GM19238 (cell line): ENCODE measurements at regions not wholly inside any gene's neighbourhood (a gene's known extent, or its start where the extent isn't known, plus 50 kb on each side); places are given as distances from the start of the nearest gene placed in this dataset.
"Not testable (repeated sequence)": the region's sequence is repeated elsewhere in the genome, so short reads cannot be mapped to it uniquely, and the experiment has no call there.

Source experiments
- DNase-seq: peaks from one replicate; pipeline ENCODE4 v3.0.0; 2011; ENCODE audit warnings: low spot score; ENCODE audit not compliant: insufficient read length

GRCh38 chrX:124234348-124234747, 98.1 kb upstream of the TEX13D start:
- no peak for DNase-seq

- DNase-seq: no peak
Observed at GRCh38 chrX:124238268-124238667, 94.2 kb upstream of the TEX13D start.

- DNase-seq: no peak
Observed at GRCh38 chrX:124239324-124239723, 93.1 kb upstream of the TEX13D start.

GRCh38 chrX:124239911-124240310, 92.5 kb upstream of the TEX13D start:
- peak; percentile 12 for DNase-seq

- no peak for DNase-seq
Observed at GRCh38 chrX:124240422-124240821, 92.0 kb upstream of the TEX13D start.

DNA sequence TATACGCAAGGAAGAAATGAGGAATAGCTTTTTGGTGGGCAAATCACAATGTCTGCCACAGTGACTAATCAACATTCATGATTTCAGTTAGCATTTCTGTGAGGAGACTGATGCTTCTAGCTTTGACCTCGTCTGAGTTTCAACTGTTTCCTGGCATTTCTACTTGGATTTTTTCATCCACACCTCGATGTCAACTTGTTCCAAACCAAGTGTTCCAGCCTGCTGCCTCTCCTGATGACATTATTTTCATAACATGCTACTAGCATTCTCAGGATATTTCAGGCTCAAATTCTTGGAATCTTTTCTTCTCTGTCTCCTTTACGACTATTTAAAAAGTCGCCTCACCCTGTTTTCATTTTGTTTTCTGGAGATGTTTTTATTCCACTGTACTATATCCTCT, 90.3 kb upstream of the TEX13D start:
- DNase-seq: no peak

- no peak for DNase-seq
Observed at GRCh38 chrX:124249345-124249744, 83.1 kb upstream of the TEX13D start.

- no peak for DNase-seq
Observed at GRCh38 chrX:124250835-124251437, 81.5 kb upstream of the TEX13D start.

- no peak for DNase-seq
Observed at GRCh38 chrX:124254611-124255010, 77.8 kb upstream of the TEX13D start.

DNA sequence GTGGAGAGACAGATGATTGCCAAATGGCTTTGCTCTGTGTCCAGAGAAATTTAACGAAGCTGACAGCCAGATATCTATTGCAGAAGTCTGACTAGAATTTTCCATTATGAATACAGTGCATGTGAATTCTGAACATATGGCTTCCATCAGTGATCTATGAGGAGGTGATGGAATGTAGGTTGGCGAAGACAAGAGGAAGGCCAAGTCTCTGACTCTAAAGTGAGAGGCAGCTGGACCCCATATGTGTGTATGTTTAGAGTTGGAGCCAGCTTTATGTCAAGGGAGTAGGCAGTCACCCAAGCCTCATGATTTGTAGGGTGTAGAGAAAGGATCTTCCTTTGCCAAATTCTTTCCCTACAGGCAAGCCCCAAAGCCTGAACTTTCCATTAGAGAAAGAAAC, 76.2 kb upstream of the TEX13D start:
- no peak for DNase-seq

GRCh38 chrX:124256629-124257380, 75.7 kb upstream of the TEX13D start:
- no peak for DNase-seq

DNA sequence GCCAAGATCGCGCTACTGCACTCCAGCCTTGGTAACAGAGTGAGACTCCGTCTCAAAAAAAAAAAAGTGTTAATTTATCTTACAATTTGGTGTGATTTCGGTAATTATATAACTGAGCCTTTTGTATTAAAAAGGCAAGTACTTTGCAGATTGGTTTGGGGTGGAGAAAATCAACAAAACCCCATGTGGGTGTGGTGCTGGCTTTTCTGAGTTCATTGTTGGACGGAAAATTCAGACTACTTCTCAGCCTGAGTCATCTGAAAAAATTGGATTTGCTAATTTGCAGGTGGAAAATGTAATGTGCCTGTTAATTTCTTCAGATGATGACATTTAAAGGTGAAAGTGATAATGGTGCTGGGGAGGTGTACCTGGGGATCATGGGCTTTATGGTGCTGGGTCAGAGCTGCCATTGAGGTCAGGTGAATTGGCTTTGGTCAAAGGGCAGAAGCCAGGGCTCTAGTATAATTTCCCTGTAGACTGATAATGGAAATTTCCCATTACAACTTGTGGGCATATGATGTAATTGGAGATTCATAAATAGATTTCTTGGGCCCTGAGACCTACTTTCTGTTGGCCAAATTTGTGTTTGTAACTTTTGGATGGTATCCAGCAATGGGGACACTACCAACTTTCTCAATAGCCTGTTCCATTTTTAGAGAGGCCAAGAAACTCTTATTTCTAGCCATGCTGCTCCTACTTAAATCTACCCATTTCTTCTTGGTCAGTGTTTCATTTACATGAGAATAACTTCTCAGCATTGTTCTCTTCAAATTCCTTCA, 74.3 kb upstream of the TEX13D start:
- no peak for DNase-seq

- DNase-seq: no peak
Observed at GRCh38 chrX:124260845-124261244, 71.6 kb upstream of the TEX13D start.

DNA sequence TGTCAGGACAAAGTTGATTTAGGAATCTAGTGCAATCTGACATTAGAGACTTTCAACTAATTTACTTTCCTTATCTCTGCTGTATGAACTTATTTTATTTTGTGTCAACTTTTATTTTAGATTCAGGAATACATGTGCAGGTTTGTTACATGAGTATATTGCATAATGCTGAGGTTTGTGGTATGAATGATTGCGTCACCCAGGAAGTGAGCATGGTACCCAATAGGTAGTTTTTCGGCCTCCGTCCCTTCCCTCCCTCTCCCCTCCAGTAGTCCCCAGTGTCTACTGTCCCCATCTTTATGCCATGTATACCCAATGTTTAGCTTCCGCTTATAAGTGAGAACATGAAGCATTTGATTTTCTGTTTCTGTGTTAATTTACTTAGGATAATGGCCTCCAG, 68.7 kb upstream of the TEX13D start:
- no peak for DNase-seq

DNA sequence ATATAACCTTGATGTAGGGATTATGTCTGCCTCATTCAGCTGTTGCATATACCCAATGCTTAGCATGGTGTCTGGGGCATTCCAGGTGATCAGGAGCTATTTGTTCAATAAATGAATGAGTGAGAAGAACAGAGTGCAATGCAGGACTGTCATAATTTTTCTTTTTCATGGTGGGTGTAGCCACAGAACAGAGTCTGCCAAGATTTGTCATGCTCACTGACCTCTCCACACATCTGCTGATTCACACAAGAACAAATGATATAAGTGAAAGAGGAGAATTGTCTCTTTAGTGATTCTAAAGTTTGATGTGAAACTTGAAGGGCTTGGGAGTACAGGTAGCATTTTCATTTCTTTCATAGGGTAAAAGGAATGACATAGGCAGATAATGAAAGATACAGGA, 64.4 kb upstream of the TEX13D start:
- DNase-seq: no peak

DNA sequence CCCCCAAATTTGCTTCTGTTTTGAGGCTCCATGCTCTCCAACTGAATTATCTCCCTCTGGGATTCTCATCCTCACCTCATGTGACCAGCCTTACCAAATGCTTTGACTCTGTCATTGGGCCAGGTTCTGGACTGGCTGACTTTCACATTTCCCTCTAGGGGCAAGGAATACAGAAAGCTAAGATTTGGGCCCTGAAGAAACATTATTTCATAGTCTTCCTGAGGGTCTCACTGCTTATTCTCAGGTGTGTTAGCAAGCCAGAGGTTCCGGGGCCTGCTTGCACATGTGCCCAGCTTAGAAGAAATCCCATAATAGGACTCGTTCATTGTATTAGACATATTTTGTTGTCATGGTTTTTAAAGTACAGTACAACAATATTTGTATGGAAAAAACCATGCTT, 62.6 kb upstream of the TEX13D start:
- no peak for DNase-seq

DNA sequence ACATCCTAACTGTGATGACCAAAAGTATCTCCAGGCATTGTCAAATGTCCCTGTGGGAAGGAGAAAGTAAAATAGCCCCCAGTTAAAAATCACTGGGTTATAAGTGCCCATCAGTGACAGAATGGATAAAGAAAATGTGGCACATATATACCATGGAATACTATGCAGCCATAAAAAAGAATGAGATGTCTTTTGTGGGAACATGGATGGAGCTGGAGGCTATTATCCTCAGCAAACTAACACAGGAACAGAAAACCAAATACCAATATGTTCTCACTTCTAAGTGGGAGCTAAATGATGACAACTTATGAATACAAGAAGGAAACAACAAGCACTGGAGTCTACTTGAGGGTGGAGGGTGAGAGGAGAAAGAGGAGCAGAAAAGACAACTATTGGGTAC, 60.9 kb upstream of the TEX13D start:
- DNase-seq: not testable (repeated sequence)

- no peak for DNase-seq
Observed at GRCh38 chrX:124272370-124272982, 60.0 kb upstream of the TEX13D start.

DNA sequence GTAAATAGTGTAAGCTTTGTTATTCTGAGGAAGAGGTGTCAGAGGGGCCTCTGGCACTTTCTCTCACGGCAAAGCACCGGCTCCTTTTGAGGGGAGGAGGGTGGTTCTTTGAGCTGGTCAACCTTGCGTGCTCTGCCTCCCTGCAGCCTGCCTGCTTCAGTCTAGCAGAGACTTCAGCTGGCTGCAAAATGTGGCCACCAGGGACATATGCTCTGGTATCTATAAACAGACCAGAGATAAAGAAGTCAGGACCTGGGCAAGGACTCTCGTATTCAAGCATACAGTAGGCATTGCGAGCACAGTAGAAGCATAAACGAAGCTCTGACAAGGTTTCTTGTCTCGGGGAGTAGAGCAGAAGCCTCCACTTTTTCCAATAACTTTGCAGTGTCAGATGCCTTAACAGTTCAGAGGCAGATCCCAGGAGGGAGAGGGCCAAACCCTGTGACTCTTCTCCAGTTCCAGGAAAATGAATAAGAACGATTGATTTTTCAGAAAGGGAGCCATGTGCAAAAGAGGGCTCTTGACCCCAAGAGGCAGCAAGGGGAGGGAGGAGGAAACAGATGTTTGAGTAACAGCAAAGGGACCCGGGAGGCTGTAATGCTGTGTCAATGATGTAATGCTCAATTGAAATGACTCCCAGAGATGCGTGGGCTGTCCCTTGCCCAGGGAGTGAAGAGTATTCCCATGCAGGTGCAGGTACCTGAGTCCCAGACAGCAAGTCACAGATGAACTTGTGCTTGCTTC, 57.9 kb upstream of the TEX13D start:
- DNase-seq: no peak

- DNase-seq: no peak
Observed at GRCh38 chrX:124275182-124275894, 57.1 kb upstream of the TEX13D start.
